ENCODE measurements at regions not wholly inside any gene's neighbourhood (a gene's known extent, or its start where the extent isn't known, plus 50 kb on each side); places are given as distances from the start of the nearest gene placed in this dataset.

DNA sequence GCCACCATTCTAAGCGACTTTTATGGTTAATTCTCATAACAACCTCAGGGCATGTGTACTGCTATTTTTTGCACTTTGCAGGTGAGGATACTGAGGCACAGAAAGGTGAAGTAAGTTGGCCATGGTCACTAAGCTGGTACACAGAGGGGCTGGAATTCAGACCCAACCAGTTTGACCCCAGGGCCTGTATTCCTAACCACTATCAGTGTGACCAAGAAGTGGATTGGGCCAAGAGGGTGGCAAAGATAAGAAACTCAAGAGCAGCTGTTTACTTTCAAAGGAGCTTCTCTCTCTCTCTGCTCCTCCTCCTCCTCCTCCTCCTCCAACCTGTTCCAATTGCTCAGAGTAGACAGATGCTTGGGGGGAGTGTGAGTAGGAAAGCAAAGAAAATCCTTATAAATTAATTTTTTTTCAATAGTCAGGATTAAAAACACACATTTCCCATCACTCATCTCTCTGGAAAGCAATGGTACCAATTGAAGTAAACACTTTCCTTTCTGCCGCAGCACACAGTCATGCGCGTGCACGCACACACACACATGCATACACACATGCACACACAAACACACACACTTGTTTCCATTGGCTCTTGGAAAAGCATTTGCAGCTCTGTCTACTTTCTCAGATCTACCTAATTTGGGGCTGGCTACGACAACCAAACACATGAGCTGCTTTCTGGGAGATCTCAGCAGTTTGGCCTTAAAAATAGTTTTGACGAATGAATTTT, 736.7 kb upstream of the WWC1 start:
- in situ Hi-C loops (cut with HindIII; ENCODE audit: low sequenced_read_pairs): no loop called here

DNA sequence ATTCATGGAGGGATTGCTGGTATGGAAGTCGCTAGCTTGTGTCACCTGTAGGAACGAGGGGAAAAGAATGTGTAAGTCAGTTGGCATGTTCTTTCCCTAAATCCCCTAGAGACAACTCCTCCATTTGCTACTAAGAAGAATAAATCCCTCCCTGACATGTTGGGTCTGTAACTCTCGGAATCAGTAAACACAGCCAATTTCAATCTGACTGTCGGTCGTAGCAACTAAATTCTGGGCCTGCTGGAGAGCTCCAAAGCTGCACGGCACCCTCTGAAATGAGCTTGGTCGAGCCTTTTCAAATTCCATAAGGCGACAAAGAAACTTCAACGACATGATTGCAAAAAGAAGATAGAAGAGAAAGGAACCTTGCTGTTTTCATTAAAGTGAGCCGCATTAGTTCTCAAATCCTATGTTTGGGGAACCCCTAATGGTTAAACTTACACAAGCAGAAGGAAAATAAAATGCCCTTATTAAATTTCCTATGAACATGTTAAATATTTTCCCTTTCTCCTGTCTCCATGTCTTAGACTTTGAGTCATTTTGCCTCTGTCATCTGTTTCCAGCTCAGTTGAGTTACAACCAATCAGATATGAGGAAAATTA, 735.8 kb upstream of the WWC1 start:
- in situ Hi-C loops (cut with HindIII; ENCODE audit: low sequenced_read_pairs): no loop called here

DNA sequence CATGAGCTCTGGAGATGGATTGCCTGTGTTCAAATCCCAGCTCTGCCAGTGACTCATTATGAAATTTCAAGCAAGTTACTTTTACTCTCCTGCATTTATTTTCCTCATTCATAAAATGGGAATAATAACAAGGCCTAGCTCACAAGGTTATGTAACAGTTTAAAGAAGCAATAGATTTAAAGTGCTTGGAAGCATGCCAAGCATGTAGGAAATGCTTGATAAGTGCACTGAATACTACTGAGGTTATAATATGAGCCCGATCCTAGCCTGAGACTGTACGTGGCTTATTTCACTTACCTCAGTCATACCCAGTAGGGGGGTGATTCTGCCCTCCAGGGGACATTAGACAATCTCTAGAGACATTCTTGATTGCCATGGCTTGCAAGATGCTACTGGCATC, 734.1 kb upstream of the WWC1 start:
- in situ Hi-C loops (cut with HindIII; ENCODE audit: low sequenced_read_pairs): no loop called here

DNA sequence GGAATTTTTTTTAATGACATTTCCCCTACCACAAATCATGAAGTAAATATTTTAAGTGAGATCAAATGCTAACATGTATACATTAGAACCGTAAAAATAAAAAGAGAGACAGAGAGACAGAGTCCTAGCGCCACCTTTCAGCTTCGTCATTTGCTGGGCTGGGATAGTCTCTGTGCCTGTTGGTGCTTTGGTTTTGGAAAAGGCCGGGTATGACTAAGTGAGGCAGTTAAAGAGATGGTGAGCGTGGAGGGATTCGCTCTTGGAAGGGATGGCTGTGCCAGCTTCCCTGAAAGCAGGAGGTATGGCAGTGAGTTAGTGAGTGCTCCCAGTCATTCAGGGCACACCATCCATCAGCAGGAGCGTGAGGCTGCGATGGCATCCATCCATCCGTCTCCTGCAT, 729.6 kb upstream of the WWC1 start:
- in situ Hi-C loops (cut with HindIII; ENCODE audit: low sequenced_read_pairs): no loop called here

DNA sequence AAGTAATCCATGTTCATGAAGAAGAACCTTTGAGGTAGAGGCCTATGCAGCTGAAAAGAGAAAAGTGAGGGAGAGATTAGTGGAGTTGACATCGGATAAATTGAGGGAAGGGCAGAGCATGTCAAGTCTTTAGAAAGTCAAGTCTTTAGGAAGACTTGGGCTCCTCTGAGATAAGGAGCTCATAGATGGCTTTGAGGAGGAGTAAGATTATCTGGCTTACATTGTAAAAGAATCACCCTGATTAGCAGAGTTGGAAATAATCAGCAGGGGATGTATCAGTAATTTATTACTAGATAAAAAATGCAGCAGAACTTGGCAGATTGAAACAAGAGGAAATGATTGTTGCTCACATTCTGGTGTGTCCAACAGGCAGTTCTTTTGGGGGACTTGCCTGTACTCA, 727.2 kb upstream of the WWC1 start:
- in situ Hi-C loops (cut with HindIII; ENCODE audit: low sequenced_read_pairs): no loop called here

DNA sequence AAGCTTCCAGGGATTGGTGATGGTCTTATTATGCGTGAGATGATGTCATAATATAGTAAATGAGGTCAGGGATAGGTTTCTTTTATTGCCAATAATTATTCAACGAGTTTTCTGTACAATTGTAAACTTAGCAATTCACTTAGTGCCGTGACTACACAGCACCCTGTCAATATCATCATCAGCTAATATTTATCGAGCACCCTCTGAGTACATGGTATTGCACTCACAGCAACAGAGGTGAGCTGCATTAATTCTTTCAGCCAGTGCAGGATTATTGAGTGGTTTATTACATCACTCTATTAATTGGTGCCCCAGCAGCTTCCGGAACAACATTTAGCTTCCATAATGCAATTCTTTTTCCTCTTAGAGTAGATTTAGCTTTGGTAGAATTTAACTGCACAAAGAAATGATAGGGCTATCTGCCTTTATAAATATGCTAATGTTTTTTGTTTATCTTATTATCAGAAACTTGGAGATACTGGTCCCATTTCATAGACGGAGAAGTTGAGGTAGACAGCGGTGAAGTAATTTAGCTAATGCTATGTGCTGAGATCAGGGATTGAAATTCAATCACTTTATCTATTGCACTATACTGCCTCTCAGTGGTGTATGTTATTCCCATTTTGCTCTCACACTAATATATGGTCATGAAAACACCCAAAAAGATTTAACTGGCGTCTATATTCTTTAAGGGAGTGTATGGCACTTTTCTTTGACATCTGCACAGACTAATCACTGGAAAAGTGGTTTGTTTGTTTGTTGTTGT, 726.1 kb upstream of the WWC1 start:
- in situ Hi-C loops (cut with HindIII; ENCODE audit: low sequenced_read_pairs): no loop called here

GRCh38 chr5:167570431-167570830, 721.0 kb upstream of the WWC1 start:
- in situ Hi-C loops (cut with HindIII; ENCODE audit: low sequenced_read_pairs): no loop called here

GRCh38 chr5:167571824-167572223, 719.6 kb upstream of the WWC1 start:
- in situ Hi-C loops (cut with HindIII; ENCODE audit: low sequenced_read_pairs): no loop called here

GRCh38 chr5:167573370-167574127, 717.9 kb upstream of the WWC1 start:
- in situ Hi-C loops (cut with HindIII; ENCODE audit: low sequenced_read_pairs): no loop called here

- in situ Hi-C loops (cut with HindIII; ENCODE audit: low sequenced_read_pairs): no loop called here
Observed at GRCh38 chr5:167574464-167574863, 717.0 kb upstream of the WWC1 start.

GRCh38 chr5:167575330-167575729, 716.1 kb upstream of the WWC1 start:
- in situ Hi-C loops (cut with HindIII; ENCODE audit: low sequenced_read_pairs): no loop called here

- in situ Hi-C loops (cut with HindIII; ENCODE audit: low sequenced_read_pairs): no loop called here
Observed at GRCh38 chr5:167576126-167576525, 715.3 kb upstream of the WWC1 start.

DNA sequence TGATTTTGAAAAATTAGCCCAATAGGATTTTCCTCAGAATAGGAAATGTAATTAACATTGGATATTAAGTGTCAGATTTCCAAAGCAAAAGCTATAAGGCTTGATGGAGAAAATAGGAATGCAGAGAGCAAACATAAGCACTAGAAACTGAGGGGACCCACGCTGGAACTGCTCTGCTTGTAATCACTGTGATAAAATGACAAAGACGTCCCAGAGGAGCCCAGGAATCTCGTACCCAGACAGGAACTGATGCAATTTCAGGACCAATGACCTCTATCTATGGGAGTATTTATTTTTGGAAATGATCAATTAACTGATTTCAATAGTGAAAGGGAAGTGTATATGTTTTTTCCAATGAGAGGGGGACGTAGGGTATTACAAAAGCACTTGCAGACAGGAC, 714.5 kb upstream of the WWC1 start:
- in situ Hi-C loops (cut with HindIII; ENCODE audit: low sequenced_read_pairs): no loop called here

GRCh38 chr5:167577616-167578015, 713.8 kb upstream of the WWC1 start:
- in situ Hi-C loops (cut with HindIII; ENCODE audit: low sequenced_read_pairs): no loop called here

- in situ Hi-C loops (cut with HindIII; ENCODE audit: low sequenced_read_pairs): no loop called here
Observed at GRCh38 chr5:167578977-167579692, 712.3 kb upstream of the WWC1 start.

- in situ Hi-C loops (cut with HindIII; ENCODE audit: low sequenced_read_pairs): no loop called here
Observed at GRCh38 chr5:167579693-167580055, 711.8 kb upstream of the WWC1 start.

- in situ Hi-C loops (cut with HindIII; ENCODE audit: low sequenced_read_pairs): no loop called here
Observed at GRCh38 chr5:167580608-167581007, 710.8 kb upstream of the WWC1 start.

DNA sequence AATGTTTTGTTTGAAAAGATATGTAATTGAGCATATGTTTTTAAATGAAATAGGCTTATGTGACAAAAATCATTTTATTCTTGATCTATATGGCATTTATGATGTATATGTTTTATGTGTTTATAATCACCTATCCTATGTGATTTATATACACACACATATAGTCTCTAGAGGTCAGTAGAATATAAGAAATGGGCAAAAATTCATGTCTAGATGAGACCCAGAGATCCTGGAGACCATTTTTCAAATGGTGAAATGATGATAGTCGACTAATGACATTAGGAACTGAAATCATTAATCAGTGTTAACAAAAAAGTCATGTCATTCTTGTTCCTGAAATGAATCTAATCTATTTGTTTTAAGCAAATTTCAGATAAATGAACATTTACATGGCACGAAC, 709.2 kb upstream of the WWC1 start:
- in situ Hi-C loops (cut with HindIII; ENCODE audit: low sequenced_read_pairs): no loop called here

DNA sequence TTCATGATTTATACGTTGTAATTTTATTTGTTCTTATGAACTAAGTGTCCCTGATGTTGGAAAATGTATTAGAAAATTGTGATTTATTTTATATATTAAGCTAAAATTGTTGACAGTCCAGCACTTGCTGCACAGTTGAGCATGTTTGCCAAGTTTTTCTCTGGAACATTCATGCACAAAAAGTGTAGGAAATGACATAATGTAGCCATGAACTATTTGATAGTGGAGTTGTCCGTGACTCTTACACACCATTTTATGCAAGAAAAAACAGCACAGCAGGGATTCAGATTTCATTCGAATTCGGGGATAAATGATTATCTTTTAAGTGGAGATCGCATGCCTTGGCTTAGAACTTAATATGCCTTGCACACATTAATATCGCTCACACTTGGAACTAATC, 708.6 kb upstream of the WWC1 start:
- in situ Hi-C loops (cut with HindIII; ENCODE audit: low sequenced_read_pairs): no loop called here

DNA sequence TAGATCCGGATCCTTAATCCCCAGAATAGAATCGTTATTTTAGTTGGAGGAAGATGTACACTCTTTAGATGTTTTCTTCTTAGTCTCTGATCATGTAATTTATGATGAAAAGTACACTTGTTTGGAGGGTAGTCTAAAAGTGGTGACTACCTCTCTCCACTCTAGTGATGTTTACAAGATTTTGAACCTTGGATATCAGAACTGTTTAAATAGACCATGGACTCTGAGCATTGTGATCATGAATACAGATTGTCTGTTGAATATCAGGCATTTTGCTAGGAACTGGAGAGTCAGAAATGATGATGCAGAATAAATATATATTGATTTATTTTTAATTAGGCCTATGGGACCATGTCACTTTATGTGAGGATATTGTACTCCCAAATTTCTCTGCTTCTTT, 706.3 kb upstream of the WWC1 start:
- in situ Hi-C loops (cut with HindIII; ENCODE audit: low sequenced_read_pairs): no loop called here
